HG02763 (cell line): ENCODE measurements at regions not wholly inside any gene's neighbourhood (a gene's known extent, or its start where the extent isn't known, plus 50 kb on each side); places are given as distances from the start of the nearest gene placed in this dataset.
"Not testable (repeated sequence)": the region's sequence is repeated elsewhere in the genome, so short reads cannot be mapped to it uniquely, and the experiment has no call there.

Source experiments
- ATAC-seq: cut with Tn5 transposase; IDR thresholded peaks from one replicate; pipeline ENCODE4 v1.9.1; 2021; ENCODE audit warnings: mild to moderate bottlenecking, moderate library complexity; ENCODE audit not compliant: unreplicated experiment

- no peak for ATAC-seq
Observed at GRCh38 chr1:65020774-65021173, 54.4 kb upstream of the JAK1 start.

- no peak for ATAC-seq
Observed at GRCh38 chr1:65021795-65022194, 55.4 kb upstream of the JAK1 start.

DNA sequence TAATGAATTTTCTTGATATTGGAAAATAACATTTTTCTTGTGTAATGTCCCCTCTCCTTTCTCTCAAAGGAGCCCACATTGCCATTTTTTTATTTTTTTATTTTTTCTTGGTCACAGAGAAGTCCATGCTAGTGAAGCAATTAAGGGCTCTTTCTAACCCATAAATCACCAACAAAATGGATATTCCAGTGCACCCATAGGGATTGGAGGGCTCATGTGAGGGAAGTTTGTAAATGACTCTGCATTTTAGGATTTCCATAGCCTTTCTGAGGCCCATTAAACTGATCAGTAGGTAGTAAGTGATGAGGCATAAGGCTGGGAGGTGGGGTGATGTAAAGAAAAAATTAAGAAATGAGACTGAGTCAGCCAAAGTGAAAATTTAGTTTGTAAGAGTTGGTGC is 55.9 kb upstream of the JAK1 start:
- ATAC-seq: no peak

DNA sequence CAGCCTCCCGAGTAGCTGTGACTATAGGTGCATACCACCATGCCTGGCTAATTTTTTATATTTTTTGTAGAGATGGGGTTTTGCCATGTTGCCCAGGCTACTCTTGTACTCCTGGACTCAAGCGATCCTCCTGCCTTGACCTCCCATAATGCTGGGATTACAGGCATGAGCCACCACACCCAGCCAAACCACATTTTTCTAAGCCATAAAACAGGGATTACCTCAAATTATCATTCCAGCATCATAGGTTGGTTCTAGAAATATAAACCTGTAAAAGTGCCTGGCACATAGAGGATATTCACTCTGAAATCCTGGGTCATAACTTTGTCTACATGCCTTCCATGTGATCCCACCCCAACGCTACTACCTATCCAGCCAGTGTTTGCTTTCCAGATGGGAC is 59.4 kb upstream of the JAK1 start:
- no peak for ATAC-seq

DNA sequence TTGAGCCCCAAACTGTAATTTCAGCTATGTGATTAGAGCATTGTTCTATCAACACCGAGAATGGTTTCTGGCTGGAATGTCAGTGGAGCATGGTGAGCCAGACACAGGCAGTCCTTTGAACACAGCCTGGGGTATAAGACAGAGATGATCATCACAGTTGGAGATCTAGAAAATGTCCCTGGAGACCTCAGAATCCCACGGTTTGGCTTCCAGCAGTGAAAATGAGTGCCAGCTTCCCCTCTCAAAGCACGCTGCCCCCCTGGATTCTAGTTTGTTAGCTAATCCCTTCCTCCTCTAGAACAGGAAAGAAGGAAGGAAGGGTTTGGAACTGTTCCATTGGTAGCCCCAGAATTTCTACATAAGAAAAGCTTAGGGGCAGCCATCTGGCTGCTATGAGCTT is 59.9 kb upstream of the JAK1 start:
- ATAC-seq: no peak

DNA sequence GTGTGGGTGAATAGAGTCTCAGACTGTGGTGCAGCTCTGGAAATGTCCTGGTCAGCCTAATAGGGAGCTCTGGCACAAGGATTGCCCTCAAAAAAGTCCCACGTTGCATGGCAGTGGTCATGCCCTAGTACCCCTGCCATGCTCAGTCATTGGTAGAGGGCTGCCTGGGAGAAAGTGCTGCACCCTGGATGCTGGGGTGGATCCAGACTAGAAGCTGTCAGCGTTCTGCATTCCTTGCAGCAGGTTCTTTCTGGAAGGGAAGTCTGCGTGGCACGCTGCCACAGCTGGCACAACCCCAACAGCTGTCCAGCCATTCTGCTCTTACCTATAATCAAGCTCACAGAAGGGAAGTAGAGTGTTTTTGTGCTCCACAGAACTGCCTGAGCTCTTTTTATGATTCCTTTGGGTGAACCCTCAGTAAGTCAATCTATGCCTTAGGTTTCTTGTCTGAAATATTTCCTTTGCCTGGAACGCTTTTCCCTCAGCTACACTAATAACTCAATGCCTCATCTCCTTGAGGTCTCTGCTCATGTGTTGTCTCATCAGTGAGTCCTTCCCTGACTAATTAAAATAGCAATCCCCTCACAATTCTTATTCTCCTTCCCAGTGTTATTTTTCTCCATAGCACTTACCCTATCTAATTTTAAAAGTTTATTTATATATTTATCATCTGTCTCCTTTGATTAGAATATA is 61.5 kb upstream of the JAK1 start:
- no peak for ATAC-seq

DNA sequence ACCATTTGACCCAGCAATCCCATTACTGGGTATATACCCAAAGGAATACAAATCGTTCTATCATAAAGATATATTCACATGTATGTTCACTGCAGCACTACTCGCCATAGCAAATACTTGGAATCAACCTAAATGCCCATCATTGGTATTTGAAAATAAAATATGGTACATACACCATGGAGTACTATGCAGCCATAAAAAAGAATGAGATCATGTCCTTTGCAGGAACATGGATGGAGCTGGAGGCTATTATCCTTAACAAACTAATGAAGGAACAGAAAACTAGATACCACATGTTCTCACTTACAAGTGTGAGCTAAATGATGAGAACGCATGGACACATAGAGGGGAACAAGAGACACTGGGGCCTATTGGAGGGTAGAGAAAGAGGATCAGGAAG is 63.1 kb upstream of the JAK1 start:
- not testable (repeated sequence) for ATAC-seq

- not testable (repeated sequence) for ATAC-seq
Observed at GRCh38 chr1:65034879-65035278, 68.5 kb upstream of the JAK1 start.

- no peak for ATAC-seq
Observed at GRCh38 chr1:65036570-65037051, 70.3 kb upstream of the JAK1 start.

GRCh38 chr1:65039066-65039465 is 72.7 kb upstream of the JAK1 start:
- no peak for ATAC-seq

DNA sequence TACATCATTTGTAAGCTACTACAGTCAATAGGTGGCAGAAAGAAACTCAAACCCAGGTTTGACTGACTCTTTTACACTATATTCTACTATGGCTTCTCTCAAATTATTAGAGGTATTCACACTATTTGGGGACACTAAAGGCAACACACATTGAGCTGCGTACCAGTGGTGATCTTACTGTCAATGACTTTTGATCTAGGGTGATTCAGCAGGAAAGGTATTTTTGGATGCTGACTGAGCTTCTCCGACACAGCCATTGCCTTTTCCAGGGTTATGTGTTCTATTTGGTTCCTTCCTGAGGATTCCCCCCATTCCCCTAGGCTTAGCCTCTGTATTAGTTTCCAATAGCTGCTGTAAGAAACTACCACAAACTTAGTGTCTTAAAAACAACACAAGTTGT is 73.2 kb upstream of the JAK1 start:
- no peak for ATAC-seq

DNA sequence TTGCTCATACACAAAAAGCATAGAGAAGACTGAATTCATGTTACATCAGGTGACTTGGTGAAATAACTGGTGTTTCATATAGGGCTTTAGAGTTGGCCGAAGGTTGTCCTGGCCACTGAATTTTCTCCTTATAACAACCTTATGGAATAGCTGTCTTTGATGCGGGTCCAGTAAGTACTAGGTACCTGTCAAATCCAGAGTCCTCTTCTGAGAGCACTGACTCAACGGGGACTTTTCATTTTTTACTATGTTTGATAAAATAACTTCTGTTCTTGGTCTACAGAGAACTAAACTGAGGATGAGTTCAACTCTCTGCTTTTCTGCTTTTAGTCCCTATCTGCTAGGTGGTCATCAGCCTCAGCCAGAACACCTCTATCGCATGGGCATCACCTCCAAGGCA is 76.1 kb upstream of the JAK1 start:
- ATAC-seq: no peak

- ATAC-seq: no peak
Observed at GRCh38 chr1:65044411-65044810, 78.1 kb upstream of the JAK1 start.

- no peak for ATAC-seq
Observed at GRCh38 chr1:65045022-65045817, 78.9 kb upstream of the JAK1 start.

DNA sequence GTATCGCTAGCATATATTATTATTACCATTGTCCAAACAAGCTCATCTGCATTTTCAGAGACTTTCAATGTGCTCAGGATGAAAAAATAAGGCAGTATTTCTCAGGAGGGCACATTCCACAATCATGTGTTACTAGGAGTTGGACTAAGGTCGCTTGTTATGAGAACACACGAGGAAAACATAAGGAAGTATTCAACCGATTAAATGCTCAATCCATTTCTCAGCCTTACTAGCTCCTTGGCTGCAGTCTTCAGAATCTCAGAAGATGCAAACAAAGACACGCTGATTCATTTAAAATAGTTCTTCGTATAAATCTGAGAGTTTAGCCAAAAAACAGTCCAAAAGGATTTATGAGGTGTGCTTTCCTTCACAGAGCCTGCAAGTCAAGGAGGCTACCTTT is 82.0 kb upstream of the JAK1 start:
- no peak for ATAC-seq

DNA sequence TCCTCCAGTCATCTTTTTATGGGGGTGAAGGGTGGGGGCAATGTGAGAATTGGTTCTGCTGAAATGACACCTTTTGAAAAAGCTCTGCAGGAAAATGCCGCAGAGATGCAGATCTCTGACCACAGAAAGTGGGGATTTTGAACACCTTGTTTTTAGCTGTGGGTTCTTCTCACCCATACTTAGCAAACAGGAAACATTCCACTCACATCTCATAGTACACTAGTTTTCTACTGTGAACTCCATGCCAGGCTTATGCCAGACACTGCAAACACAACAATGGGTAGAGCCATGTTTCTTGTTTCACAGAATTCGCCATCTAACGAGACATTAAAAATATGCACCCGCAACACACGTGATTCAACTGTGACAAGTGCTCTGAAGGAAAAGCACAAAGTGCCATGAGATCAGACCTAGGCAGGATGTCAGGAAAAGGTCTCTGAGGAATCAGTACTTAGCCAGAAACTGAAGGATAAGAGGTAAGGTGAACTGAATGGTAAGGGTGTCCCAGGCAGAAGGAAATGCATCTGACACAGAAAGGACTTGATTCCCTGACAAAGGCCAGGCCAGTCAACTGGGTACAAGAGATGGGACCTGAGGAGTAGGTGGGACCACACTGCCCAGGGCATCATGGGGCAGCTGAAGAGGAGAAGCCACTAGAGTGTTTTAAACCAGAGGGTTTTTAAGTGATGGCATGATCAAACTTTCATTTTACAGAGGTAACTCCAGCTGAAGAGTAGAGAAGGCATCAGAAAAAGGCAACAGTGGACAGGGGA is 83.8 kb upstream of the JAK1 start:
- ATAC-seq: no peak

GRCh38 chr1:65050735-65051134 is 84.4 kb upstream of the JAK1 start:
- no peak for ATAC-seq

DNA sequence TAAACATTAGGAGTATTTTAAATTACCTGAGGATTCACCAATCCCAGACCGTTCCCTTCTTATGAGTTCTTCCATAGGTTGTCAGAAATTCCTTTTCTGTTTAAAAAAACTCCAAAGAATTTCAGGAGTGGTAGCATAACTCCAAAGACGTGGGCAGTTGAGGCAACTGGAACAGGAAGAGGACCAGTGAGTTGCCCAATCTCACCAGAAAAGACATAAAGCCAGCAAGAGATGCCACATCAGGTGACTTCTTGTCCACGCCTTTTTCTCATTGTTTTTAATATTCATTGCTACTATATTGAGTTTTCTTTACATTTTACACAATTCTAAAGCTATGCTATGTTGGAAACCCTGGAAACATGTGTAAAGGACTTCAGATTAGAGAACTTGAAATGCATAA is 88.1 kb upstream of the JAK1 start:
- ATAC-seq: no peak

DNA sequence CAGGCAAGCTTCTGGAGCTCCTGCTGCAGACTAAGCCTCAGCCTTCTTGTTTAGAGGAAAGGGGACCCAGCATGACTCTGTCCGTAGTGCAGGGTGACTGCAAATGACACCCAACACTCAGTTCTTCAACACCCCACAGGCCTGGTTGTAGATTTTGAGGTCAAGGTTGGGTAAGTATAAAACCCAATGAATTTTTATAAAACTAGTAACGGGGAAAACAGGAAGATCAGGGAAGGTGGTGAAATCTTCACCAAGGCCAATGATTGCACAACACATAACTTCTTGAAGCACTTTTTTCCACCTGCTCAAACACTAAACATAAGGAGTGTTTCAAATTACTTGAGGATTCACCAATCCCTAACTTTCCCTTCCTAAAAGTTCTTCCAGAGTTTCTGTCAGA is 89.4 kb upstream of the JAK1 start:
- no peak for ATAC-seq

DNA sequence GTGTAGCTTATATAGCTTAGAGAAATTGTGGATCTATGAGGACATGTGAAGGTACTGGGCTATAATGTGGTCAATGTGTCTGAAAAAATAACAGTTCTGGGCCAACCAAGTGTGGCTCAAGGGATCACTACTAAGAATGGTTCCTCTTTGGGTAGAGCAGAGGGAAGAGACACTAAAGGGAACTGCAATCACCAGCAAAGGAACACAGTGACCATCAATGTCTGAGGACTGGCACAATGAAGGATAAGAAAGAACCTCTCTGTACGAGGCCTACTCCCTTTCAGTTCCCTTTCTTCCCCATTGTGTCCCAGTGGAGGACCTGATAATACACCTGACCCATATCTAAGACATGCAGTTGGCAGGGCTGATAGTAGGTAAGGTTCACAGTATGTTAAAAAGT is 89.9 kb upstream of the JAK1 start:
- no peak for ATAC-seq

DNA sequence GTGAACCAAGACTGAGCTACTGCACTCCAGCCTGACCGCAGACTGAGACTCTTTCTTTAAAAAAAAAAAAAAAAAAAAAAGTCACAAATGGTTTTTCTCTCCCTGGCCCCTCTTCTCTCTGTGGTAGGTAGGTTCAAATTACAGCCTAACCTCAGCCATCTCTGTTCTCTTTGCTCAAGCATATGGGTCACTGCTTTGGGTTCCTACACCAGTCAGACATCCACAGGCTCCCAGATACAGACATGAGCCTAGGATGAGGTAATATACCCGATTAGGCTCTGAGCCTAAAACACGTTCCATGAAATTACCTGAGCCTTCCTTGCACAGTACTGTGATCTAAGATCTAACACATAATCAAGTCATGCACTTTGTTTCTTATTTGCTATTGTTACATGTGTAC is 90.5 kb upstream of the JAK1 start:
- no peak for ATAC-seq
